GM12891 (cell line): ENCODE measurements at regions not wholly inside any gene's neighbourhood (a gene's known extent, or its start where the extent isn't known, plus 50 kb on each side); places are given as distances from the start of the nearest gene placed in this dataset.

Experiments
- POLR2A ChIP-seq: IDR thresholded peaks from 2 replicates; pipeline ENCODE4 v1.6.1; 2011; ENCODE audit warnings: low read depth, low read length, control low read depth
- POLR2AphosphoS5 ChIP-seq: IDR thresholded peaks from 2 replicates; pipeline ENCODE4 v1.6.1; 2011; ENCODE audit warnings: low read depth, low read length, control low read depth
- TAF1 ChIP-seq: IDR thresholded peaks from 2 replicates; pipeline ENCODE4 v1.6.1; 2011; ENCODE audit warnings: low read depth, low read length, control low read depth

GRCh38 chr3:168467115-168467714, 371.5 kb upstream of the GOLIM4 start:
- TF ChIP-seq POLR2AphosphoS5 (no peak), POLR2A (no peak), TAF1 (no peak)
